HG03196 (cell line): ENCODE measurements at regions not wholly inside any gene's neighbourhood (a gene's known extent, or its start where the extent isn't known, plus 50 kb on each side); places are given as distances from the start of the nearest gene placed in this dataset.
A peak's percentile ranks its signal among the peaks of the same experiment; 100 is the strongest.
"Not testable (repeated sequence)": the region's sequence is repeated elsewhere in the genome, so short reads cannot be mapped to it uniquely, and the experiment has no call there.

Experiments used
- ATAC-seq: cut with Tn5 transposase; IDR thresholded peaks from one replicate; pipeline ENCODE4 v1.9.1; 2021; ENCODE audit not compliant: unreplicated experiment

DNA sequence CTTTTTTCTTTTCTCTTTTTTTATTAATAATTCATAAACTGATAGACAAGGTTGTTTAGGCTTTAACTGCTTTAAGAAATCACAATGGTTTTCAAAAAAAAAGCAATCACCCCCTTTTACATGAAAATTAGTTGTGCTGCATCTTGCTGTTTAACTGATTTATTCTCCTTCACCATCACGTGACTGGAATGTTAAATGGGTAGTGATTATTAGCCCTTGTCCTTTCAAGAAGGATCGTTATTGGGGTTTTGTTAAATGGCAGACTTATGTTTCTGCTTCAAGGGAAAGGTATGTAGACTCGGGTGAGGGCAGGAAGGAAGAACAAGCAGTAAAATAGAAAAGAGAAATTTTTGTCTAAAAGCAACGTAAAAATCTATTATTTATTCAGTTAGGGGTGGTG, 175.6 kb upstream of the TLE4 start:
- ATAC-seq = no peak

DNA sequence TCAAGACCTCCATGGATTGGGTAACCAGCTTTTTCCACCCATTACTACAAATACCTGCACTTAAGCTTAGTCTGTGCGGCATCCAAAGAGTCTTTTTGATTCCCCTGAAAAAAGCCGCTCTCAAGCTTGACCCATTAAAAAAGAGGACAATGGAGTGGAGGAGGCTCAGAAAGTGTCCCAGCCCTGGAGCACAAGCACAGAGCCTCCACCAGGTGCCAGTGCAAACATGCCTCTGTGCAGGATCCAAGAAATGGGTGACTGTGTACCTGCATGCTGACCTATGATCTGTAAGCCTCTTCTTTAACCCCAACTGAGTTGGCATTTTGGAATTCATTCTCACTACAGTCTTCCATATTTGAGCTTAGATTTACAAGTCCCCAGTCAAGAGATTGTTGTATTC, 168.3 kb upstream of the TLE4 start:
- ATAC-seq = no peak

DNA sequence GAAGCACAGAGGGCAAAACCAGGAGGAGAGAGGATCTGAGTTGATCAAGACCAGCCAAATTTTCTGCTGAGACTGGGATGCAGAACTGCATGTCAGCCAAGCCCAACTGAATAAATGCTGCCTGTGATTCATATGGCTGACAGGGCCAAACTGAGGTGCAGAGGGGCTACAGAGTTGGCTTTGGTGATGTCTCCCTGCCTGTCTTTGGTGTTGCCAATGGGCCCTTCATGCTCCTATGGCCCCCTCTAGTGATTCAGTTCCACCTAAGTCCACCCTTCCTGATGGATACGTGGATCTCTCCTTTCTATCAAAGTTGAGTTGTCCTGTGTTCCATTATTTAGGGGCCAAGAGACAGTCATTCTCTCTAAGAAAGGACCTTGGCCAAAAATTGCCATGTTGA, 163.6 kb upstream of the TLE4 start:
- ATAC-seq = no peak

DNA sequence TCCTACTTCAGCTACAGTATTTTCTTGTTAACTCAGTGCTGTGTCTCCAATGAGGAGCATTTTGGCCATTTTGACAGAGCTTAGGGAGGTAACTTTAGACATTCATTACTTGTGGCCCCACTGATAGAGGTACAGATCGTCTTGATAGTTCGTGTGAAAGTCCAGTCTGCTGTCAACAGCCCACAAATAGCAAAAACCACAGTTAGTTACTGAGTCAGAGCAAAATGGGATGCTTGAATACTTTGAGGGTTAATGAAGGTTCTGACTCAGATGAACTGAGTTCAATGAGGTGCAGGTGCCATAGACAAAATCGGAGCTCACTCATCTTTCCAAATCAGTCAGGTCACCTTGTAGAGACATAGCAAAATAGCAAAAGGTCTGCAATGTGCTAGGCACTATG, 163.1 kb upstream of the TLE4 start:
- ATAC-seq = peak; percentile 59

DNA sequence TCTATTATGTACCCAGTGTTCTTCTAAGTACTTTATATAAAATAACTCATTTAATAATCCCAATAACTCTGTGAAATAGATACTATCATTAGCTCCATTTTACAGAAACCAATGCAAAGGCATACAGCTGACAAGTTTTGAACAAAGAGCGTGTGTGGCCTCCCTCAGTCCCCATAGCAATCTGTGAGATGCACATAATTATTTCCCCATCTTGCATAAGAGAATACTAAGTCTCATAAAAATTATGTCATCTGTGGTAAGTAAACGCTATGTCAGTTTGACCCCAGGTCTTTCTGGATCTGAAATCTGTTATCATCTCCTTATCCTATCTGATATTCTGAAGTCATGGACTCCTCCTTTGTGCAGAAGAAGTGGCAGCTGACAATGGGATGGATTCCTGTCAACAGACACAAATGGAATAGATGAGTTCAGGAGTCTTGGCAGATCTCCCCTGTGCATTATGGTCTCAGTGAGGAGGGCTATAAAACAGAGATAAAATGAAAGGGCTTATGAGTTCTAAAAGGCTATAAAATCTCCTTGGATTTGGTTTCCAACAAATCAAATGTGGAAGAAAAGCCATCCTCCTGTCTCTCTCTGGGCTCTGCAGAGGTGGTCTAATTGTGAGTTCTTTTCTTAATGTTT, 162.5 kb upstream of the TLE4 start:
- no peak for ATAC-seq

DNA sequence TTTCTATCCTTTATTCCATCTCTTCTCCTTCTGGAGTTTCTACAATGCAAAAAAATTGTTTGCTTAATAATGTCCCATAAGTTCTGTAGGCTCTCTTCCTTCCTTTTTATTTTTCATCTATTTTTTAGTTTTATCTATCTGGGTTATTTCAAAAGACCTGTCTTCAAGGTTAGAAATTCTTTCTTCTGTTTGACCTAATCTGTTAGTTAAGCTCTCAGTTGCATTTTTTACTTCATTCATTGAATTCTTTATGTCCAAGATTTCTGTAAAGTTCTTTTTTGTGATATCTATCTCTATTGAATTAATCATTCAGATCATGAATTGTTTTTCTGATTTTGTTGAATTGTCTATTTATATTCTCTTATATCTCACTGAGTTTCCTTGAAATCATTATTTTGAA, 145.9 kb upstream of the TLE4 start:
- no peak for ATAC-seq

DNA sequence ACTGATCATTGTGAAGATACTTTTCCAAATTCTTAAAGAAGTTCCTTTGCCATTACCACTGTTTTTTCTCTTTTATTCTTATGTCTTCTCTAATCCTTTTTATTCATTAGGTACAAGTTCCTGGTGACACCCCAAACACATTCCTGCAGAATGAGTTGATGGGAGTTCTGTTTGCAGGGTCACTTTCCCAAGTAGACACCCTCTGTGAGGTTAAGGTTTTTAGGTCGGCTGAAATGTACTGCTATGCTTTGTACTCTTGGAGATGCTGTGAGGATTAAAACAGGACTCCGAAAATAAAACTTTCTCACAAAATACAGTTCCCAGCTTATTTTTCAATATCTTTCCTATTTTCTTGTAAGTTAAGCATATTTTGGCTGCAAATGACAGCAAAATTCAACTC, 143.3 kb upstream of the TLE4 start:
- ATAC-seq = no peak

DNA sequence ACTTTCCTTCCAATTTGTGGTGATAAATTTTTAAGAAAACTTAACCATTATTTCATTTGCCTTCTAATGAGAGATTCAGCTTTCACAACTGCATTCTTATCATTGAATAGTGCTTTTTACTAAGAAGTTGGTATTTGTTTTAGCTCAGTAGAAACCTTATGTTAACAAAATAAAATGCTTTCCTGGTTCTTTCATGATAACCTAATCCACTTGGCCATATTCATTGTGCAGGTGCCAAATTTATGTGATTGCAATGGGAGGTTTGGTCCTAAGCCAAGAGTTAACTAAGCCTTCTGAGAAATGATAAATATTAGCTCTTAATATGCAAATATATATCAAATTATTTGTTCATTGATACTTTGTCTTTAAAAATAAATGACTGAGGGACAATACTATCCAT, 141.1 kb upstream of the TLE4 start:
- no peak for ATAC-seq

DNA sequence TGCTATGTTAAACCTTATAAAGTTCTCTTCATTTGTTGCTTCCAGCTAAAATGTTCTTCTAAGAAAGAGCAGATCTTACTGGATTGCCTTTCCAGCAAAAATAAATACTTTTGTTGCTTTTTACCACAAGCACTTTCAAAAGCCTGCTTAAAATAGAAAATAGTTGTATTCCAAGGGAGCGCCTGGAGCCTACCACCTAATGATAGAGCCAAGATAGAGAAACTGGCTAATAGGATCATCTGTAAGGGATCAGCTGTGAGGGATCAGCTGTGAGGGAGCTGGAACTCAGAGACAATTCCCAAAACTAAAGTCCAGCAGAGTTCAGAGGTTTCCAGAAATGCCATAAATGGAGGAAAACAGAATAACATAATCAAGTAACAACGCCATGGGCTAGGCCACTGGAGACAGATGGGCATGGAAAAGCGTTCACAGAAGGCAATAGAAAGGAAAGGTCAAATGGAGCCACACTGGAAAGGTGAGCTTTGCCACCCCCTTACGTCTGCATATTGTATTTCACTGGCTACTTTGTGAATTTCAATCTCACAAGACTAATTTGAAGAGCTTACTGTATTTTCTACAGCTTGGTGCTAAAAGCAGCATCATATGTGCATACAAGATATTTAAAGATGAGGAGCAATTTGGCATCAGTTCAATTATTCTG, 140.6 kb upstream of the TLE4 start:
- ATAC-seq = no peak

DNA sequence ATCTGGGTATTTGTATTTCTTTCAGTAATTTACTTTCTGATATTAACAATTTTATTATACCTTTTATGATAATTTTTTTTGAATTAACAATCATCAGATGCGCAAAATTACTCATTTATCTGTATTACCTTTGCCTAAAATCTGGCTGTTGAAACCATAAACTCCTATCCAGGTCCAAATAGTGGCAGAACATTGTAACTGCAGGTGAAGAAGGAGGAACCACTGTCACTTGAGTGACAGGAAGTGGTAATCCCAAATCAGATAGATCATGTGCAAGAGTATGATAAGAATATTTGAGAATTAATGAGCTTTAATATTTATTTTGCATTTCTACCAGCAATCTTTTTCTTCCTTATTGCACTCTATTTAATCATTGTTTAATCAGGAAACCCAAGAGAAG, 139.3 kb upstream of the TLE4 start:
- no peak for ATAC-seq

DNA sequence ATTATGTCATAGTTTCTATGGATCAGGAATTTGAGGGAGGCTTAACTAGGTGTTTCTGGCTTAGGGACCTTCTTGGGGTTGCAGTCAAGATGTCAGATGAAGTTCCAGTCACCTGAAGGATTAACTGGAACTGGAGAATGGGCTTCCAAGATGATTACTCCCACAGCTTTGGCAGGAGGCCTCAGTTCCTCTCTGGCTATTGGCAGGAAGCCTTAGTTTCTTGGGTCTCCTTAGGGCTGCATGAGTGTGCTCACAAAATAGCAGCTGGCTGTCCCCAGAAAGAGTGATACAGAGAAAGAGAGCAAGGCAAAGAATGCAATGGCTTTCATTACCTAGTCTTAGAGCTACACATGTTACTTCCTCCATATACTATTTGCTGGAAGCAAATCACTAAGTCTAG, 138.1 kb upstream of the TLE4 start:
- no peak for ATAC-seq

DNA sequence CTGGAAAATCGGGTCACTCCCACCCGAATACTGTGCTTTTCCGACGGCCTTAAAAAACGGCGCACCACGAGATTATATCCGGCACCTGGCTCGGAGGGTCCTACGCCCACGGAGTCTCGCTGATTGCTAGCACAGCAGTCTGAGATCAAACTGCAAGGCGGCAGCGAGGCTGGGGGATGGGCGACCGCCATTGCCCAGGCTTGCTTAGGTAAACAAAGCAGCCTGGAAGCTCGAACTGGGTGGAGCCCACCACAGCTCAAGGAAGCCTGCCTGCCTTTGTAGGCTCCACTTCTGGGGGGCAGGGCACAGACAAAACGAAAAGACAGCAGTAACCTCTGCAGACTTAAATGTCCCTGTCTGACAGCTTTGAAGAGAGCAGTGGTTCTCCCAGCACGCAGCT, 132.5 kb upstream of the TLE4 start:
- ATAC-seq = not testable (repeated sequence)

DNA sequence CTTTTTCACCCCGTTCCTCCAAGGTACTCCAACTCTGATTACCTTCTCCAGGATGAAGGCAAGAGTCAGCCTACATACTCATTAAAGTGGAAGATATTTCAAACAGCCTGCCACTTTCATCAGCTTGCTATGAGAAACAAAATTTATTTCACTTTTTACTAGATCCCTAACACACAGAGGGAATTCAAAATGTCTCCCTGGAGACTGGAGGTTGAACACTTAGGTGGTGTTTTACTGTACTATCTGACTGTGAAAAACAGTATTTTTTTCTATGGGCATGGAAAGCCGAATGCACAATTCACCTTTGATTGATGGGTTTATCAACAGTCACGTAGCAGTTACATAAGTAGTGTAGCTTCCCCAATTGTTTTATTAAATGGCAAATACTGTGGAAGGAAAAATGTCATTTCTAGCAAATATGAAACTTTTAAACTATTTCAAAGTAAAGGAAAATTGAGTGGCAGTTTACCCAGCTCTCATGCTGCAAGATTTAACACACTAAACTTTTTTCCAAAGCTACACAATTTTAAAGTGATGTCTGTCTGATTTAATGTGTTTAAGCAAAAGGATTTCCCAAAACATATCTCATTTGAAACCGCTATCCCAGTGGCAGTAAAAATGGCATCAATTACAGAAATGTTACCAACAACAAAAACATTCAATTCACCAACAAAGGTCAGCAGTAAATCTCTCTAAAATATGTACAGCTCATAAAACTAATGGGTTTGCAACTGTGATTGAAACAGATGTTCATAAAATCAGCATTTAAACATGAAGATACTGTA, 125.0 kb upstream of the TLE4 start:
- no peak for ATAC-seq

DNA sequence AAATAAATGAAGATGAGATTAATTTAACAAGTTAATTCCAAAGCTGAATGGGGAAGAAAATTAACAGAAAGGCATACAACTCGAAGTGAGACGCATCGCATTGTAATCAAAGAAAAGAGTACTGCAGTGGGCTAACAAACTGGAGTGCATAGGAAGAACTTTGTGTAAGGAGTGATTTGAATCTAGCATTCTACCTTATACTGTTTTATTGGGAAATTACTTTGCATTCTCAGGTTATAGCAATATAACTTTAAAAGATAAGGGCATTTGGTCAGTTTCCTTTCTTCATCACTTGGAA, 124.5 kb upstream of the TLE4 start:
- no peak for ATAC-seq

DNA sequence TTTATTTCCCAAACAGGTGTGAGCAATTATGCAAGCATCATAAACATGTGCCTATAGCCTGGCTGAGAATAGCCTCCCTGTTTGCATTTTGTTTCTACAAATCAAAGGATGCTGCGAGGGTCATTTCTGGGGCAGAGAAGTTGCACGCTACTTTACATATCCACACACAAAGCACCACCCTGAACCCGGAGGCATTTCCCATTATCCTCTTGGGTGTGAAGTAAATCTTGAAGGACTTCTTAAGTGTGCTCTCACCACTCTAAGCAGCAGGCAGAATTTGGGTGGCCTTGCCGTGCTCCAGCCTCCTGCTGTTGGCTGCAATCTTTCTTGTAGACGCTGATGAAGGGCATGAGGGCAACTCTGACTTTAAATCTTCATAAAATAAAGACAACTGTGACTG, 124.0 kb upstream of the TLE4 start:
- ATAC-seq = no peak

DNA sequence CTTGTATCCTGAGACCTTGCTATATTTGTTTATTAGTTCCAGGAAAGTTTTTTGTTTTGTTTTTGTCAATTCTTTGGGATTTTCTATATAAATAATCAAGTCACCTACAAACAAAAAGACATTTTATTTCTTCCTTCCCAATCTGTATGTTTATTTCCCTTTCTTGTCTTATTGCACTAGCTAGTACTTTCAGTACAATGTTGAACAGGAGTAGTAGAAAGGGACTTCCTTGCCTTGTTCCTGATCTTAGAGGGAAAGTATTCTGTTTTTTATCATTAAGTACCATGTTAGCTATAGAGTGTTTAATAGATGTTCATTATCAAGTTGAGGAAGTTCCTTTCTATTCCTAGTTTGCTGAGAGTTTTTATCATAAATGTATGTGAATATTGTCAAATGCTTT, 119.5 kb upstream of the TLE4 start:
- ATAC-seq = no peak

DNA sequence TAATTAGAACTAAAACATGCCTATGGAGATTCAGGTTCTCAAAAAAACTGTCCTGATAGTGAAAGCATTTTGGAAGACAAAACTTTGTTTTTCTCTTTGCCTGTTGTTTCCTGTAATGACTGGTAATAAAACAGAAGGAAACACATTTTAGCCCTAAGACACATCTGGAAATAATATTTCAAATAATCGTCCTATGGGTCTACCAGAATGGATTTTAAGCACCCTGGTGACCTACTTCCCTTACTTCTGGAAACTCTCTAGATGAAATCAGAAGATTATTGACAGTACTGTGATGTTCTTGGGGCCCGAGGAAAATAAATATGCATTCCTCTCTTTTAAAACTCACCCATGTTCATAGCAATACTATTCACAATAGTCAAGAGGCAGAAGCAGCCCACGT, 110.1 kb upstream of the TLE4 start:
- ATAC-seq = no peak

DNA sequence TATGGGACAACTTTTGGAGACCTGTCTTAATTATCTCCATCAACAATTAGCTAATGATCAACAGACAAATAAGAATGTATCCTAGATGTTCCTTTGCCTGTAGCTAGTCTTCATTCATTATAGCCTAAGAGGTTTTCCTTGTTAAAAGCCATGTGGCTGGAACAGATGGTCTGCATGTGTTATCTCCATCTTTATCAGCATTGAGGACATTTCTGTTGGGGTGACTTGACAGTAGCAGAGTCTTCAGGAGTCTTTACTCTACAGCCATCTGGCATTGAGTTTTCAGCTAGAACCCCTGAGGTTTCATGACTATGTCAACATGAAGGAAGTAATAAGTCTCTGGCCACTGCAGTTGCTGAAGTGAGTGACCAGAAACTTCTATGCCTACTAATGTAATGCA, 106.6 kb upstream of the TLE4 start:
- ATAC-seq = no peak

DNA sequence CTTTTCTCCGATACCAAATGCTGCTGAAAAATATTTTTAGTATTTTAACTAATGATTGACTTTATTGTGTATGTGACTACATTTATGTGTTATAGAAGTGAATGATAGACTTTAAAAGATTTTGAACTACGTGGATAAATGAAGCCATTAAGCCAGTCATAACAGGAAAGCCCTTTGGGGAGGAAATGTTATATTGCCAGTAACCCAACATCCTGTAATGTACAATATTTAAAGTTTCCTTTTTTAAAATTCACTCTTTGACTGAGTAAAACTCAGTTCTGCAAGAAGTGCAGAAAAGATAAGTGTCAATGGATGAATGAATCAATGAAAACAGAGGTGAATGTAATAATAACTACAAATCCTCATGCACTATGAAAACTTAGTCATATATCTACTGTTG, 102.6 kb upstream of the TLE4 start:
- no peak for ATAC-seq

DNA sequence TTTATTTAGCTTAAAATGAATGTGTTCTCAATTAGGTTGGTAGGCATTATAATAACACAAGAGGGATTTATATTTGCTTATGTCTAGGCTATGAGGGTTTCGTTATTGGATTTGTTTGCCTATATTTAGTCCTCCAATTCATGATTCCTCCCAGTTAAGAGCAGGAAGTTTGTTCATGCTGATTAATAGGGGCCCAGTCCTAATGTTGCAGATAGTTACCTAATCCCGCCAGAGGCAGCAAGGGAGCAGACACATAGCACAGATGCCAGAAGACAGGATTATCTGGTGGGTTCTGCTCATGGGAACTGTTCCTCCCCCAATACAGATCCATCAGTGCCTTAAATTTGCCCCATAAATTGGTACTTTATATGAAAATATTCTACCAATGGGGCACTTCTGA, 100.8 kb upstream of the TLE4 start:
- no peak for ATAC-seq

DNA sequence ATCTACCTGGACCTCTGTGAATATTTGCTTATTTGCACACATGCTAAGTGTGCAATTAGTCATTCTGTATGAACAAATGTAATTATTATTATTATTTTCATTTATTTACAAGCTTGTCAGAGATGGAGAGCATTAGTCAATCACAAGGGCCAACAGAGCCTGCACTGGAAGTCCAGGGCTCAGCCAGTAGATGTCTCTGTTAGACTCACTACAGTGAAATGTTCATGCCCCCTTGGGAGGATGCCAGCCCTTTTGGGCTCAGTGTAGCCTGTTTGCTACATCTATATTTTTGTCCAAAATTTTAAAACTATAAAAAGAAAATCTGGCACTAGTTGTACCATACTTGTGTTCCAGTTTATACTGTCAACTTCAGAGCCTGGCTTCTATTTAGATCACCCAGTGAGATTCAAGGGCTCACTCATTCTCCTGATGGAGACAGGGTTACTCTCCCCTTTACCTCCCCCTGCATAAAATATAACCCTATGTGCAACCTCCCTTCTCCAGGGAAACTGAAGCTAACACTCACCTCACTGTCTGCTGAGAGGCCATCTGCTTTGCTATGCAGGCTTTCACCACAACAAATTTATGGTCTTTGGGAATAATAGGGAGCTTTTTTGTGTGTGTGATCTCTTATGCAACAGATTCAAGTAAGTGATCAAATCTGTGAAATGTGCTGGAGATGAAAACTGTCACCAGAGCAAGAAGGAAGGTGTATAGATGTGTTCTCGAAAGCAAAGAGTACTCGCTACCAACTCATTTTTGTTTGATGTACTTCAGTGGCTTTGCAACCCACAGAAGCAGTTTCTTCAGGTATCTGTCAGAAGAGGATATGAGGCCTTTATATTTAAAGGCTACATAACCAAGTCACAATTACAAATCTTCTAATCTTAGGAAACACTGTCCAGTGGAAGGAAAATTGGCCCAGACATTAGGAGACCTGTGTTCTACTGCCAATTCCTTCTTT, 99.9 kb upstream of the TLE4 start:
- ATAC-seq = no peak

DNA sequence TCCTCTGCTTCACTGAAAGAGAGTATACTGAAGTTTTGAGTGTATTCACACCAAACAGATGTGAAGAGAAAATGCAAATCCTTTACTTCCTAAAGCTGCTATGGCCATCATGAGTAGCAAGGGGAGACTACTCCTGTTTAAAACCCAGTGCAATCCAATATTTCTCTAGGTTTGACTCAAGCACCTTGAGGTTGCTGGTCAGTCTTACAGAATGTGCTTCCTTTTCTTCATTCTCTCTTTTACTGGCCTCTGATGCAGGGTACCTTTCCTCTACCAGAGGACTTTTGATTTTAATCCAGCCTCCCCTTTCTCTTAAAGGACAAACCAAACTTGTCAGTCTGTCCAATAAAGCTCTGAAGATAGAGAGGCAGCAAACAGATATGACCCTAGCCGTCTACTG, 98.1 kb upstream of the TLE4 start:
- no peak for ATAC-seq
